K562 (cell line): ENCODE measurements at regions not wholly inside any gene's neighbourhood (a gene's known extent, or its start where the extent isn't known, plus 50 kb on each side); places are given as distances from the start of the nearest gene placed in this dataset.

Experiments used
- ATAC-seq: fragments of 200-7000 bp; cut with Tn5 transposase; 3 replicates; pipeline ENCODE4 v1.9.1; 2020; ENCODE audit warnings: moderate library complexity
- BruUV-seq: library from RNA; stranded (reverse); fragments of 400-500 nt; replicated peaks from 2 replicates; lab custom pipeline; 2021; lab: Mats Ljungman, UMichigan
- CTCF ChIA-PET: fragments of 300-600 bp; formaldehyde crosslinking; extraction: SDS; loops from one replicate; lab custom pipeline; 2021; ENCODE audit warnings: low intra/inter-chr PET ratio; lab: Yijun Ruan, JAX
- POLR2A ChIA-PET: fragments of 300-600, 350-650 bp; sonication (Branson Sonifier 250); formaldehyde crosslinking; extraction: SDS; loops from one replicate; lab custom pipeline; 2021; ENCODE audit warnings: antibody characterized with exemption, inconsistent platforms; lab: Yijun Ruan, JAX
- DNase-seq, 4 experiments: peaks; one replicate each; pipeline versions ENCODE4 v3.0.0 to v3.0.0-alpha.2; 2011 to 2018; ENCODE audit warnings: low spot score in 3 of 4, mixed read lengths in 3 of 4; ENCODE audit errors: extremely low read depth in 1 of 4
- FAIRE-seq: peaks from 2 replicates; lab custom pipeline; 2011; peaks lifted over from hg19 to GRCh38; lab: Jason Lieb, UNC
- H2AFZ ChIP-seq: 2 replicates; pipeline ENCODE4 v1.6.0; 2011; ENCODE audit warnings: low read depth, low read length, control low read depth, inconsistent platforms
- H3K27ac ChIP-seq: fragments of 200-600 bp; 3 replicates; pipeline ENCODE4 v1.8.0; 2011; ENCODE audit warnings: low read depth, mild to moderate bottlenecking, control low read depth, inconsistent platforms, low read length, moderate library complexity, mixed read lengths; ENCODE audit errors: extremely low read depth
- H3K27me3 ChIP-seq, 2 experiments: fragments of 300-600 bp in 1 of 2; 2 replicates in 1 of 2; 3 replicates in 1 of 2; pipeline versions ENCODE4 v1.6.0 to v1.8.0; 2011; ENCODE audit warnings: inconsistent platforms in 2 of 2, low read length in 2 of 2, mild to moderate bottlenecking in 1 of 2, mixed read lengths in 1 of 2, moderate library complexity in 1 of 2; ENCODE audit not compliant: control insufficient read depth in 2 of 2, insufficient read depth in 2 of 2
- H3K36me3 ChIP-seq: fragments of 300-600 bp; 3 replicates; pipeline ENCODE4 v1.8.0; 2011; ENCODE audit warnings: mild to moderate bottlenecking, low read length, inconsistent platforms; ENCODE audit not compliant: control insufficient read depth, insufficient read depth
- H3K4me1 ChIP-seq, 2 experiments: fragments of 200-600 bp in 1 of 2; replicated peaks in 1 of 2; 2 replicates in 1 of 2; 3 replicates in 1 of 2; pipeline versions ENCODE4 v1.5.1 to v1.8.0; 2011; ENCODE audit warnings: inconsistent platforms in 2 of 2, low read length in 2 of 2, mild to moderate bottlenecking in 1 of 2, mixed read lengths in 1 of 2, moderate library complexity in 1 of 2; ENCODE audit not compliant: control insufficient read depth in 2 of 2, insufficient read depth in 2 of 2
- H3K4me2 ChIP-seq: 2 replicates; pipeline ENCODE4 v1.6.1; 2011; ENCODE audit warnings: low read length, control low read depth, inconsistent platforms, mixed read lengths; ENCODE audit not compliant: insufficient read depth
- H3K4me3 ChIP-seq: fragments of 200-600 bp; sonication (generic), shearing (Covaris generic); 2 replicates; pipeline ENCODE4 v1.5.1; 2016; ENCODE audit warnings: control low read depth, inconsistent platforms
- H3K79me2 ChIP-seq: fragments of 200-600 bp; 3 replicates; pipeline ENCODE4 v1.8.0; 2011; ENCODE audit warnings: low read length, inconsistent platforms; ENCODE audit not compliant: control insufficient read depth, insufficient read depth
- H3K9ac ChIP-seq, 2 experiments: 2 replicates each; pipeline versions ENCODE4 v1.6.0 to v1.6.1; 2011; ENCODE audit warnings: low read depth in 2 of 2, low read length in 2 of 2, control low read depth in 1 of 2, inconsistent platforms in 1 of 2, mild to moderate bottlenecking in 1 of 2, mixed read lengths in 1 of 2; ENCODE audit not compliant: insufficient read depth in 1 of 2
- H3K9me1 ChIP-seq: one replicate; pipeline ENCODE4 v1.6.0; 2011; ENCODE audit warnings: inconsistent platforms, mild to moderate bottlenecking, low read length, moderate library complexity; ENCODE audit not compliant: control insufficient read depth, insufficient read depth
- H3K9me3 ChIP-seq: replicated peaks from 2 replicates; pipeline ENCODE4 v1.5.1; 2011; ENCODE audit warnings: low read depth, low read length, inconsistent platforms; ENCODE audit not compliant: control insufficient read depth, insufficient read depth
- H4K20me1 ChIP-seq: replicated peaks from 2 replicates; pipeline ENCODE4 v1.6.1; 2011; ENCODE audit warnings: low read length, inconsistent platforms, mixed read lengths; ENCODE audit not compliant: control insufficient read depth, insufficient read depth
- EHMT2 ChIP-seq: fragments of 450-650 bp; IDR thresholded peaks from 2 replicates; pipeline ENCODE4 v1.6.1; 2018; ENCODE audit warnings: antibody characterized with exemption
- FOS ChIP-seq: IDR thresholded peaks from 3 replicates; pipeline ENCODE4 v1.6.1; 2011; ENCODE audit not compliant: insufficient read length; ENCODE audit errors: extremely low read depth
- MCM3 ChIP-seq: fragments of 450-650 bp; IDR thresholded peaks from 2 replicates; pipeline ENCODE4 v1.6.1; 2016
- NCOA4 ChIP-seq: fragments of 450-650 bp; IDR thresholded peaks from 2 replicates; pipeline ENCODE4 v1.6.1; 2018; ENCODE audit warnings: mild to moderate bottlenecking; ENCODE audit not compliant: partially characterized antibody
- POLR2A ChIP-seq: fragments of 450-650 bp; conservative IDR thresholded peaks from 2 replicates; pipeline ENCODE4 v1.6.1; 2016
- POLR2H ChIP-seq: IDR thresholded peaks from 2 replicates; pipeline ENCODE4 v1.6.1; 2016; ENCODE audit warnings: missing genetic modification characterization, low read depth, mild to moderate bottlenecking, control low read depth, missing compliant biosample characterization, moderate library complexity
- RREB1 ChIP-seq: fragments of 250-450 bp; sonication (Bioruptor Pico); IDR thresholded peaks from 2 replicates; pipeline ENCODE4 v1.4.0; 2020
- TARDBP ChIP-seq: fragments of 450-650 bp; IDR thresholded peaks from 2 replicates; pipeline ENCODE4 v1.6.1; 2016
- TBL1XR1 ChIP-seq, 2 experiments: IDR thresholded peaks; 2 replicates each; pipeline ENCODE4 v1.6.1; 2012; ENCODE audit warnings: improper control_type of control experiment in 2 of 2, low read length in 2 of 2, mild to moderate bottlenecking in 1 of 2
- TRIM25 ChIP-seq: fragments of 450-650 bp; IDR thresholded peaks from 2 replicates; pipeline ENCODE4 v1.7.0; 2016; ENCODE audit warnings: borderline replicate concordance
- ZBTB7A ChIP-seq: IDR thresholded peaks from 2 replicates; pipeline ENCODE4 v1.6.1; 2011; ENCODE audit warnings: low read depth, mild to moderate bottlenecking, low read length, moderate library complexity, borderline replicate concordance; ENCODE audit not compliant: control insufficient read depth
- ZNF324 ChIP-seq: fragments of 250-450 bp; sonication (Bioruptor Pico); IDR thresholded peaks from 2 replicates; pipeline ENCODE4 v1.4.0; 2020; ENCODE audit warnings: mild to moderate bottlenecking
- ZNF512 ChIP-seq: IDR thresholded peaks from 2 replicates; pipeline ENCODE4 v1.6.1; 2016; ENCODE audit warnings: missing genetic modification characterization, missing compliant biosample characterization
- WGBS: fragments of 100-300 bp; shearing (Covaris generic); methylation state at CpG from one replicate; pipeline ENCODE4 v1.1.6; 2016; ENCODE audit warnings: low coverage, mixed read lengths; ENCODE audit not compliant: insufficient coverage; ENCODE audit errors: missing lambda C conversion rate; 5-methylcytosine and 5-hydroxymethylcytosine counted together
- in situ Hi-C: fragments of 300-500 bp; cut with MboI; formaldehyde crosslinking; loops from 4 replicates; pipeline ENCODE4 v1.15.0; 2018; ENCODE audit warnings: inconsistent platforms, mixed read lengths
- intact Hi-C: fragments of 100-400 bp; cut with micrococcal nuclease; formaldehyde crosslinking; loops from 2 replicates; pipeline ENCODE4 v1.14.2; 2022

GRCh38 chr11:34787895-34788294, 128.3 kb downstream of the APIP start (continued):
- no peak for TF ChIP-seq EHMT2

- H3K4me1 ChIP-seq, result peaks cover 4 to 7% of the 10 kb centered on the region in 2 experiments; a peak in 4 of 5 replicates
- in situ Hi-C loops, result no loop called here
- no peak for TF ChIP-seq POLR2A
- no peak for TF ChIP-seq MCM3
- TF ChIP-seq TBL1XR1 (IDR thresholded peaks at IDR 0.05; ENCODE audit: low read length in 2 of 2), result no peak
- TF ChIP-seq POLR2H (tag), result no peak
- no peak for TF ChIP-seq ZNF324 (CRISPR knock-in tag)
- no peak for TF ChIP-seq FOS
- no peak for TF ChIP-seq ZNF512 (tag)
- no peak for TF ChIP-seq TRIM25
- TF ChIP-seq RREB1 (CRISPR knock-in tag), result no peak
- no peak for TF ChIP-seq ZBTB7A
- TF ChIP-seq NCOA4, result no peak
- no peak for TF ChIP-seq TARDBP
Observed at GRCh38 chr11:34787348-34787747, 128.8 kb downstream of the APIP start.

More at GRCh38 chr11:34787348-34787747, 128.8 kb downstream of the APIP start:
- Histone ChIP-seq H3K36me3 (no peaks in the 10 kb centered on the region), H3K79me2 (no peaks in the 10 kb centered on the region), H3K27me3 (no peaks in the 10 kb centered on the region), H3K9me3 (peaks cover 3% of the 10 kb centered on the region; the same call in 1 of the 2 replicates), H4K20me1 (no peaks in the 10 kb centered on the region), H3K4me2 (no peak overlapping the region), H3K9ac (no peak overlapping the region), H3K9me1 (no peaks in the 10 kb centered on the region), H2AFZ (no peak overlapping the region), H3K27ac (no peak overlapping the region), H3K4me3 (no peak overlapping the region)
- no peak for FAIRE-seq
- intact Hi-C loops, result no loop called here
- ATAC-seq, result no peak
- no TSS peak for BruUV-seq
- DNase-seq, result no peak
- POLR2A ChIA-PET, result interaction anchor here (0.7 to 1.0 kb wide), 3 partner anchors 11 to 19 kb away, joined by 3 read pairs; no protein-coding TSS in a partner anchor
- WGBS, result 0% methylated on average over 1 of the region's 1 CpG
- CTCF ChIA-PET, result no interaction called here
